K562 (cell line): ENCODE measurements at regions not wholly inside any gene's neighbourhood (a gene's known extent, or its start where the extent isn't known, plus 50 kb on each side); places are given as distances from the start of the nearest gene placed in this dataset.

ENCODE experiments used
- CREM ChIP-seq: IDR thresholded peaks from 2 replicates; pipeline ENCODE4 v1.6.1; 2014; ENCODE audit warnings: antibody characterized with exemption, low read depth
- FOXK2 ChIP-seq, 2 experiments: fragments of 450-650 bp; IDR thresholded peaks in 1 of 2; conservative IDR thresholded peaks in 1 of 2; 2 replicates each; pipeline ENCODE4 v1.6.1; 2016; ENCODE audit warnings: low read depth in 2 of 2, mild to moderate bottlenecking in 1 of 2
- ZNF707 ChIP-seq: fragments of 250-450 bp; sonication (Bioruptor Pico); conservative IDR thresholded peaks from 2 replicates; pipeline ENCODE4 v1.8.0; 2022; ENCODE audit warnings: inconsistent platforms, mild to moderate bottlenecking, moderate library complexity
- ZNF79 ChIP-seq: fragments of 250-450 bp; sonication (Bioruptor Pico); IDR thresholded peaks from 2 replicates; pipeline ENCODE4 v1.4.0; 2020; ENCODE audit warnings: low read depth, mild to moderate bottlenecking, moderate library complexity
- TF ChIP-seq, protein P1 (sequence below): fragments of 250-450 bp; sonication (Bioruptor Pico); IDR thresholded peaks from 2 replicates; pipeline ENCODE4 v1.4.0; 2020
- TF ChIP-seq, protein P2 (sequence below), 3 experiments: IDR thresholded peaks in 2 of 3; conservative IDR thresholded peaks in 1 of 3; 2 replicates each; pipeline ENCODE4 v1.5.1; 2011 to 2012; ENCODE audit warnings: low read length in 3 of 3, mild to moderate bottlenecking in 3 of 3, control low read depth in 2 of 3, improper control_type of control experiment in 1 of 3, inconsistent platforms in 1 of 3, low read depth in 1 of 3, mixed read lengths in 1 of 3, moderate library complexity in 1 of 3; ENCODE audit not compliant: insufficient read depth in 2 of 3
- TF ChIP-seq, protein P3 (sequence below): sonication (generic); formaldehyde crosslinking; IDR thresholded peaks from 2 replicates; pipeline ENCODE4 v1.8.0; 2022; ENCODE audit warnings: mild to moderate bottlenecking, missing genetic modification reagents

DNA sequence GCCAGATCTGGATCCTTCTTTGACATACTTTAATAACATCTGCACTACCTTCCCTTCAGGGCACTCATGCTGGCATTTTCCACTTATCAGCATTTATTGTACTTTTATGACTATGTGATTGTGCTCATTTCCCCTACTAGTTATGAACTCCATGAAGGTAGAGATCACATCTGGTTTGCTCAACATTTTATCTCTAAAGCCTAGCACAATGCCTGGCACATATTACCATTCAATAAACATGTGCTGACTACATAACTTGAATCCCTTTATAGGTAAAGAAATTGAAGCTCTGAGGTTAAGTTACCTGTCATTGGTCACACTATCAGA, 221.2 kb downstream of the HHIPL2 start:
- TF ChIP-seq ZNF707 (no peak), ZNF79 (no peak), FOXK2 (conservative IDR thresholded peaks at IDR 0.05 in 1 of 2, IDR thresholded peaks at IDR 0.05 in 1 of 2; ENCODE audit: low read depth in 2 of 2) (no peak), CREM (no peak)
- TF ChIP-seq, protein P1, sequence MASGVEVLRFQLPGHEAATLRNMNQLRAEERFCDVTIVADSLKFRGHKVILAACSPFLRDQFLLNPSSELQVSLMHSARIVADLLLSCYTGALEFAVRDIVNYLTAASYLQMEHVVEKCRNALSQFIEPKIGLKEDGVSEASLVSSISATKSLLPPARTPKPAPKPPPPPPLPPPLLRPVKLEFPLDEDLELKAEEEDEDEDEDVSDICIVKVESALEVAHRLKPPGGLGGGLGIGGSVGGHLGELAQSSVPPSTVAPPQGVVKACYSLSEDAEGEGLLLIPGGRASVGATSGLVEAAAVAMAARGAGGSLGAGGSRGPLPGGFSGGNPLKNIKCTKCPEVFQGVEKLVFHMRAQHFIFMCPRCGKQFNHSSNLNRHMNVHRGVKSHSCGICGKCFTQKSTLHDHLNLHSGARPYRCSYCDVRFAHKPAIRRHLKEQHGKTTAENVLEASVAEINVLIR (CRISPR knock-in tag), result no peak
- TF ChIP-seq, protein P2, sequence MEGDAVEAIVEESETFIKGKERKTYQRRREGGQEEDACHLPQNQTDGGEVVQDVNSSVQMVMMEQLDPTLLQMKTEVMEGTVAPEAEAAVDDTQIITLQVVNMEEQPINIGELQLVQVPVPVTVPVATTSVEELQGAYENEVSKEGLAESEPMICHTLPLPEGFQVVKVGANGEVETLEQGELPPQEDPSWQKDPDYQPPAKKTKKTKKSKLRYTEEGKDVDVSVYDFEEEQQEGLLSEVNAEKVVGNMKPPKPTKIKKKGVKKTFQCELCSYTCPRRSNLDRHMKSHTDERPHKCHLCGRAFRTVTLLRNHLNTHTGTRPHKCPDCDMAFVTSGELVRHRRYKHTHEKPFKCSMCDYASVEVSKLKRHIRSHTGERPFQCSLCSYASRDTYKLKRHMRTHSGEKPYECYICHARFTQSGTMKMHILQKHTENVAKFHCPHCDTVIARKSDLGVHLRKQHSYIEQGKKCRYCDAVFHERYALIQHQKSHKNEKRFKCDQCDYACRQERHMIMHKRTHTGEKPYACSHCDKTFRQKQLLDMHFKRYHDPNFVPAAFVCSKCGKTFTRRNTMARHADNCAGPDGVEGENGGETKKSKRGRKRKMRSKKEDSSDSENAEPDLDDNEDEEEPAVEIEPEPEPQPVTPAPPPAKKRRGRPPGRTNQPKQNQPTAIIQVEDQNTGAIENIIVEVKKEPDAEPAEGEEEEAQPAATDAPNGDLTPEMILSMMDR (IDR thresholded peaks at IDR 0.05 in 2 of 3, conservative IDR thresholded peaks at IDR 0.05 in 1 of 3; ENCODE audit: insufficient read depth in 2 of 3, low read depth in 1 of 3, low read length in 3 of 3), result no peak
- TF ChIP-seq, protein P3, sequence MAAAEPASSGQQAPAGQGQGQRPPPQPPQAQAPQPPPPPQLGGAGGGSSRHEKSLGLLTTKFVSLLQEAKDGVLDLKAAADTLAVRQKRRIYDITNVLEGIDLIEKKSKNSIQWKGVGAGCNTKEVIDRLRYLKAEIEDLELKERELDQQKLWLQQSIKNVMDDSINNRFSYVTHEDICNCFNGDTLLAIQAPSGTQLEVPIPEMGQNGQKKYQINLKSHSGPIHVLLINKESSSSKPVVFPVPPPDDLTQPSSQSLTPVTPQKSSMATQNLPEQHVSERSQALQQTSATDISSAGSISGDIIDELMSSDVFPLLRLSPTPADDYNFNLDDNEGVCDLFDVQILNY, result no peak
